ENCODE measurements at regions not wholly inside any gene's neighbourhood (a gene's known extent, or its start where the extent isn't known, plus 50 kb on each side); places are given as distances from the start of the nearest gene placed in this dataset.

- DNase-seq (ENCODE audit: insufficient read length, low spot score) (no peak), FAIRE-seq (no peak)
- no peak for TF ChIP-seq CTCF (IDR thresholded peaks at IDR 0.05; ENCODE audit: insufficient read depth, missing control alignments)
These were observed 63.9 kb upstream of the ARHGEF7 start for GRCh38 chr13:111051041-111051725.

DNA sequence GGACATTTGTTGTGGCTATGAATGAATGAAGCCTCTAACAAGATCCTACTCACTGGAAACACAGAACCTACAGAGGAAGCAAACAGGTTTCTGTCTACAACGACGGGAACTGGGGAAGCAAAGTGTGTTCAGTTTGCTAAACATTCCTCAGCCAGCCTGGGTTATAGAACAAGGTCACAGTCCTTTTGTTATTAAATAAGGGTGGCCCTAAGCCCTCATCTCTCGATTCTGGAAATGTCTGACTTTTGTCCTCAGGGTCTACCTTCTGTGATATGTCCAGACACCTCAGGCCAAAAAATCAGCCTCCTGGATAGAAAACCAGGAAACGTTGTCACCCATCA lies 64.6 kb upstream of the ARHGEF7 start:
- no peak for TF ChIP-seq CTCF (IDR thresholded peaks at IDR 0.05; ENCODE audit: insufficient read depth, missing control alignments)
- FAIRE-seq (no peak), DNase-seq (ENCODE audit: insufficient read length, low spot score) (no peak)

DNA sequence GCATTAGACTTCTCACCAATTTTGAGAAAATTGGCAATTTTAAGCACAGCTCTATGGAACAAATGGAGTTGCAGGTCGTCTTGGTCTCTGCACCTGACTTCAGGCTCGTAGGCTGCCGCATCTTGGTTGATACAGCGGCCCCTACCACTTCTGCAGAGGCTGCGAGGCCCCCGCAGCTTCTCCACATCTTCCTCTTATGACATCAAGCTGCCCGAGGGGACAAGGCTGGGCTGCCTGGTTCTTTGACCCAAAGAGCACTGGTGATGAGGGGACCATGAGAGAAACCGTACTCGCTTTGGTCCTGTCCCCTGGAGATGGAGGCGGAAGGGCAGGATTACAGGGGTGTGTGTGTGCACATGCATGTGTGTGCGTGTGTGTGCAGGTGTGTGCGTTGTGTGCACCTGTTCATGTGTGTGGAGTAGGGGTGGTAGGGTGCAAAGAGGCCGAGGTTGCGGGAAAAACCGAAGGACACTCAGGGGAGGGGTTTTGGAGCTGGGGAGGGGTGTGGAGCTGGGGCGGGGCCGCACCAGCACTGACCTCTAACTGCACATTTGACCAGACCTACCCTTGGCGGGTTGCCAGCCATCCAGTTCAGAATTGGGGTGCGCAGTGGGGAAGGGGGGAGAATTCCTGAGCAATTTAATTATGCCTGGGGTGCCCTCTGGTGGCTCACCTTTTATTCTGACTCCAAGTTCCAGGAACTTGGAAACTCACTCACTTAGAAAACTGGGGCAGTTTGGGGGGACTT lies 65.1 kb upstream of the ARHGEF7 start:
- DNase-seq (ENCODE audit: insufficient read length, low spot score) (no peak), FAIRE-seq (no peak)

GRCh38 chr13:111048387-111048786 lies 66.7 kb upstream of the ARHGEF7 start:
- no peak for TF ChIP-seq CTCF (IDR thresholded peaks at IDR 0.05; ENCODE audit: insufficient read depth, missing control alignments)
- FAIRE-seq (no peak), DNase-seq (ENCODE audit: insufficient read length, low spot score) (no peak)

More for the DNA sequence above, 65.1 kb upstream of the ARHGEF7 start:
- TF ChIP-seq CTCF (IDR thresholded peaks at IDR 0.05; ENCODE audit: insufficient read depth, missing control alignments) = peak; percentile 22

- DNase-seq (ENCODE audit: insufficient read length, low spot score) (no peak), FAIRE-seq (no peak)
- TF ChIP-seq CTCF (IDR thresholded peaks at IDR 0.05; ENCODE audit: insufficient read depth, missing control alignments) = no peak
These were observed 67.8 kb upstream of the ARHGEF7 start for GRCh38 chr13:111047326-111047725.

GRCh38 chr13:111046590-111047141 lies 68.4 kb upstream of the ARHGEF7 start:
- TF ChIP-seq CTCF (IDR thresholded peaks at IDR 0.05; ENCODE audit: insufficient read depth, missing control alignments) = no peak
- DNase-seq (ENCODE audit: insufficient read length, low spot score) (no peak), FAIRE-seq (no peak)

- no peak for FAIRE-seq
- TF ChIP-seq CTCF (IDR thresholded peaks at IDR 0.05; ENCODE audit: insufficient read depth, missing control alignments) = no peak
- DNase-seq (ENCODE audit: insufficient read length, low spot score) = no peak
These were observed 69.9 kb upstream of the ARHGEF7 start for GRCh38 chr13:111045170-111045569.
